ENCODE measurements at regions not wholly inside any gene's neighbourhood (a gene's known extent, or its start where the extent isn't known, plus 50 kb on each side); places are given as distances from the start of the nearest gene placed in this dataset.

GRCh38 chr5:124647352-124647751 lies 99.1 kb downstream of the ZNF608 start:
- DNase-seq (ENCODE audit: low read depth in 2 of 2): no peak

GRCh38 chr5:124645396-124645795 lies 101.0 kb downstream of the ZNF608 start:
- DNase-seq (ENCODE audit: low read depth in 2 of 2): no peak

GRCh38 chr5:124644582-124644981 lies 101.9 kb downstream of the ZNF608 start:
- no peak for DNase-seq (ENCODE audit: low read depth in 2 of 2)

GRCh38 chr5:124644138-124644537 lies 102.3 kb downstream of the ZNF608 start:
- no peak for DNase-seq (ENCODE audit: low read depth in 2 of 2)

GRCh38 chr5:124643336-124643735 lies 103.1 kb downstream of the ZNF608 start:
- DNase-seq (ENCODE audit: low read depth in 2 of 2): no peak

- no peak for DNase-seq (ENCODE audit: low read depth in 2 of 2)
Measured at GRCh38 chr5:124642151-124642550, 104.3 kb downstream of the ZNF608 start.

GRCh38 chr5:124641154-124641792 lies 105.2 kb downstream of the ZNF608 start:
- DNase-seq (ENCODE audit: low read depth in 2 of 2): no peak

- no peak for DNase-seq (ENCODE audit: low read depth in 2 of 2)
Measured at GRCh38 chr5:124639095-124639665, 107.3 kb downstream of the ZNF608 start.

- no peak for DNase-seq (ENCODE audit: low read depth in 2 of 2)
Measured at GRCh38 chr5:124637011-124637410, 109.4 kb downstream of the ZNF608 start.

- no peak for DNase-seq (ENCODE audit: low read depth in 2 of 2)
Measured at GRCh38 chr5:124634741-124635323, 111.6 kb downstream of the ZNF608 start.

GRCh38 chr5:124634228-124634739 lies 112.2 kb downstream of the ZNF608 start:
- DNase-seq (ENCODE audit: low read depth in 2 of 2): no peak

GRCh38 chr5:124633209-124633608 lies 113.2 kb downstream of the ZNF608 start:
- no peak for DNase-seq (ENCODE audit: low read depth in 2 of 2)

- no peak for DNase-seq (ENCODE audit: low read depth in 2 of 2)
Measured at GRCh38 chr5:124631874-124632550, 114.4 kb downstream of the ZNF608 start.

- no peak for DNase-seq (ENCODE audit: low read depth in 2 of 2)
Measured at GRCh38 chr5:124630767-124631704, 115.4 kb downstream of the ZNF608 start.

GRCh38 chr5:124628721-124629596 lies 117.5 kb downstream of the ZNF608 start:
- DNase-seq (ENCODE audit: low read depth in 2 of 2): peak in 1 of 2 donors; percentile 78

- DNase-seq (ENCODE audit: low read depth in 2 of 2): no peak
Measured at GRCh38 chr5:124627815-124628595, 118.4 kb downstream of the ZNF608 start.

- DNase-seq (ENCODE audit: low read depth in 2 of 2): no peak
Measured at GRCh38 chr5:124626053-124626452, 120.4 kb downstream of the ZNF608 start.

GRCh38 chr5:124623265-124623664 lies 123.2 kb downstream of the ZNF608 start:
- no peak for DNase-seq (ENCODE audit: low read depth in 2 of 2)

- no peak for DNase-seq (ENCODE audit: low read depth in 2 of 2)
Measured at GRCh38 chr5:124622851-124623250, 123.6 kb downstream of the ZNF608 start.

Measured in dermis microvascular lymphatic vessel endothelial cell (primary cell).